RWPE2 (cell line): ENCODE measurements at regions not wholly inside any gene's neighbourhood (a gene's known extent, or its start where the extent isn't known, plus 50 kb on each side); places are given as distances from the start of the nearest gene placed in this dataset.
"Not testable (repeated sequence)": the region's sequence is repeated elsewhere in the genome, so short reads cannot be mapped to it uniquely, and the experiment has no call there.

Experiments used
- ATAC-seq: fragments of 200-7000 bp; cut with Tn5 transposase; 3 replicates; pipeline ENCODE4 v1.9.1; 2021; ENCODE audit warnings: low read depth
- DNase-seq: peaks from one replicate; pipeline ENCODE4 v3.0.0-alpha.2; 2020; ENCODE audit warnings: low spot score
- H3K27ac ChIP-seq: fragments of 450-650 bp; 2 replicates; pipeline ENCODE4 v1.5.1; 2017; ENCODE audit warnings: mild to moderate bottlenecking; ENCODE audit not compliant: poor library complexity, severe bottlenecking
- H3K27me3 ChIP-seq: fragments of 250-450 bp; sonication (Bioruptor Pico); 2 replicates; pipeline ENCODE4 v1.5.1; 2021; ENCODE audit warnings: mild to moderate bottlenecking, moderate library complexity; ENCODE audit not compliant: insufficient read depth, poor library complexity, severe bottlenecking
- H3K36me3 ChIP-seq: fragments of 250-450 bp; sonication (Bioruptor Pico); 2 replicates; pipeline ENCODE4 v1.5.1; 2020; ENCODE audit warnings: low read depth, mild to moderate bottlenecking, moderate library complexity
- H3K4me1 ChIP-seq: fragments of 250-450 bp; sonication (Bioruptor Pico); 2 replicates; pipeline ENCODE4 v1.5.1; 2021; ENCODE audit warnings: mild to moderate bottlenecking, moderate library complexity; ENCODE audit not compliant: insufficient read depth, poor library complexity, severe bottlenecking
- H3K4me3 ChIP-seq: fragments of 250-450 bp; sonication (Bioruptor Pico); 2 replicates; pipeline ENCODE4 v1.5.1; 2021; ENCODE audit warnings: mild to moderate bottlenecking, moderate library complexity; ENCODE audit not compliant: severe bottlenecking
- H3K9me3 ChIP-seq: fragments of 250-450 bp; sonication (Bioruptor Pico); 2 replicates; pipeline ENCODE4 v1.5.1; 2021; ENCODE audit warnings: mild to moderate bottlenecking, moderate library complexity; ENCODE audit not compliant: severe bottlenecking
- TF ChIP-seq, protein P1 (sequence below): fragments of 450-650 bp; IDR thresholded peaks from one replicate; pipeline ENCODE4 v1.5.1; 2017; ENCODE audit warnings: mild to moderate bottlenecking, moderate library complexity; ENCODE audit not compliant: poor library complexity, severe bottlenecking

DNA sequence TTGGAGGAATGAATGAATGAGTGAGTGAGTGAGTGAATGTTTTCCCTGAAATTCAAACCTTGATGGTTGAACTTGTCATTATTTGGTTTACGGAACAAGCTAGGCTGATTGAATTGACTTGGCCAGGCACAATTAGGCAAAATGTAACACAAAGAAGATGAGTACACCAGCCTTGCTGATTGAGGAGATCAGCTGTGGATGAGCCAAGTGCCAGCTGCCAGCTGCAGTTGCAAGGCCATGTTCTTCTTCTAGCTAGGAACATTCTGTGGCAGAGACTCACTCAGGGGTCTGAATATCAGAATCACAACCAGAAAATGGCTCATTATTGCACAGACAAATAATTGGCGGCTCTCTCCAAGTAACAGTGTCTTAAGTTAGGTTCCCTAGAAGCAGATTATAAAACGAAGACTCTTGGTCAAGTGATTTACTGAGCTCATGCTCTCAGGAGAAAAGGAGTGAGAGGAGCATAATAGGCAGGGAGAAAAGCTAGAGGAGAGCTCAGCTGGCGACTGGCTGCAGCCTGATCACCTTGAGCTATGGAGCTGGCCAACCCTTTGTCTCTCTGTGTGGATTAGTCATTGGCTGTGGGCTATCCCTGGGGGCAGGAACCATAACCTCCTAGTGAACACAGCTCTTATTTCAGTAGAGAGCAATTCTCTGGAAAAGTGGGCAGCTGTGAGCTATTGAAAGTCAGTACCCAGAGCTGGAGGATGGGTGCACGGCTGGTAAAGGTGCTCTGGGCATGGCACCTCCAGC is 225.3 kb upstream of the SERP2 start:
- Histone ChIP-seq H3K4me3 (no peak overlapping the region), H3K4me1 (peaks cover 5% of the 10 kb centered on the region), H3K27ac (no peak overlapping the region), H3K27me3 (no peaks in the 10 kb centered on the region), H3K9me3 (no peaks in the 10 kb centered on the region), H3K36me3 (no peaks in the 10 kb centered on the region)
- DNase-seq (no peak), ATAC-seq (0 out of 3 replicates have a peak, but pooled peaks have one; percentile 40)
- TF ChIP-seq, protein P1, sequence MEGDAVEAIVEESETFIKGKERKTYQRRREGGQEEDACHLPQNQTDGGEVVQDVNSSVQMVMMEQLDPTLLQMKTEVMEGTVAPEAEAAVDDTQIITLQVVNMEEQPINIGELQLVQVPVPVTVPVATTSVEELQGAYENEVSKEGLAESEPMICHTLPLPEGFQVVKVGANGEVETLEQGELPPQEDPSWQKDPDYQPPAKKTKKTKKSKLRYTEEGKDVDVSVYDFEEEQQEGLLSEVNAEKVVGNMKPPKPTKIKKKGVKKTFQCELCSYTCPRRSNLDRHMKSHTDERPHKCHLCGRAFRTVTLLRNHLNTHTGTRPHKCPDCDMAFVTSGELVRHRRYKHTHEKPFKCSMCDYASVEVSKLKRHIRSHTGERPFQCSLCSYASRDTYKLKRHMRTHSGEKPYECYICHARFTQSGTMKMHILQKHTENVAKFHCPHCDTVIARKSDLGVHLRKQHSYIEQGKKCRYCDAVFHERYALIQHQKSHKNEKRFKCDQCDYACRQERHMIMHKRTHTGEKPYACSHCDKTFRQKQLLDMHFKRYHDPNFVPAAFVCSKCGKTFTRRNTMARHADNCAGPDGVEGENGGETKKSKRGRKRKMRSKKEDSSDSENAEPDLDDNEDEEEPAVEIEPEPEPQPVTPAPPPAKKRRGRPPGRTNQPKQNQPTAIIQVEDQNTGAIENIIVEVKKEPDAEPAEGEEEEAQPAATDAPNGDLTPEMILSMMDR = no peak

DNA sequence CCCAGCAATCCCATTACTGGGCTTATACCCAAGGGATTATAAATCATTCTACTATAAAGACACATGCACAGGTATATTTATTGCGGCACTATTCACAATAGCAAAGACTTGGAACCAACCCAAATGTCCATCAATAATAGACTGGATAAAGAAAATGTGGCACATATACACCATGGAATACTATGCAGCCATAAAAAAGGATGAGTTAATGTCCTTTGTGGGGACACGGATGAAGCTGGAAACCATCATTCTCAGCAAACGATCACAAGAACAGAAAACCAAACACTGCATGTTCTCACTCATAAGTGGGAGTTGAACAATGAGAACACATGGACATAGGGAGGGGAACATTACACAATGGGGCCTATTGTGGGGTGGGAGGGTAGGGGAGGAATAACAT is 224.4 kb upstream of the SERP2 start:
- H3K4me1 ChIP-seq, DNase-seq, H3K27me3 ChIP-seq, H3K27ac ChIP-seq, H3K9me3 ChIP-seq, H3K36me3 ChIP-seq, H3K4me3 ChIP-seq, ATAC-seq: not testable (repeated sequence)

GRCh38 chr13:44149821-44150220 is 223.8 kb upstream of the SERP2 start:
- DNase-seq (no peak), ATAC-seq (no peak)
- TF ChIP-seq, protein P1 = no peak
- Histone ChIP-seq H3K27ac (no peak overlapping the region), H3K4me1 (no peaks in the 10 kb centered on the region), H3K36me3 (no peaks in the 10 kb centered on the region), H3K9me3 (no peaks in the 10 kb centered on the region), H3K4me3 (no peak overlapping the region), H3K27me3 (no peaks in the 10 kb centered on the region)

GRCh38 chr13:44151474-44151873 is 222.2 kb upstream of the SERP2 start:
- no peak overlapping the region for H3K4me3 ChIP-seq
- no peaks in the 10 kb centered on the region for H3K27me3 ChIP-seq
- no peaks in the 10 kb centered on the region for H3K36me3 ChIP-seq
- DNase-seq (no peak), ATAC-seq (no peak)
- no peak overlapping the region for H3K27ac ChIP-seq
- TF ChIP-seq, protein P1 = no peak
- H3K4me1 ChIP-seq = no peaks in the 10 kb centered on the region
- H3K9me3 ChIP-seq = no peaks in the 10 kb centered on the region

GRCh38 chr13:44153496-44153895 is 220.1 kb upstream of the SERP2 start:
- Histone ChIP-seq H3K9me3 (no peaks in the 10 kb centered on the region), H3K27ac (no peak overlapping the region), H3K36me3 (no peaks in the 10 kb centered on the region), H3K4me3 (no peak overlapping the region), H3K27me3 (no peaks in the 10 kb centered on the region), H3K4me1 (peaks cover 2% of the 10 kb centered on the region)
- ATAC-seq (no peak), DNase-seq (no peak)
- TF ChIP-seq, protein P1 = no peak
